ENCODE measurements at regions not wholly inside any gene's neighbourhood (a gene's known extent, or its start where the extent isn't known, plus 50 kb on each side); places are given as distances from the start of the nearest gene placed in this dataset.
"Not testable (repeated sequence)": the region's sequence is repeated elsewhere in the genome, so short reads cannot be mapped to it uniquely, and the experiment has no call there.

- no peak for DNase-seq
- intact Hi-C loops (cut with DNase I) = no loop called here
- ATAC-seq (ENCODE audit: poor library complexity) = no peak
Measured at GRCh38 chr11:97471480-97471879, 1081.7 kb downstream of the JRKL start.

DNA sequence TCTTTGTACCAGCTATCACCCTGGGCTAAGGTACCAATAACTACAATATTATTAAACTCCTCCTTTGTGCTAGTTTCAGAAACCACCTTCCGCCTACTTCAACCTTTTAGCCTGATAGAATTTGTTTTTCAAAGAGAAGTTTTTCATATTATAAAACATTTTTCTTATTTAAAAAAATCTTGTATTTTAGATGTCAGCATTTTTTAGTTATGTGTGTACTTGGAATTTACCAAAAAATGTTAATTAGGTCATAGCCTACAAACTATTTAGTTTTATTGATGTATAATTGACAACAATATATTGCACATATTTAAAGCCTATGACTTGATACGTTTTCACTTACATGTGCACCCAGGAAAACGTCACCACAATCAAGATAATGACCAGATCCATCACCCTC, 1097.6 kb downstream of the JRKL start:
- intact Hi-C loops (cut with DNase I) = no loop called here

GRCh38 chr11:97498891-97499290, 1109.1 kb downstream of the JRKL start:
- DNase-seq = no peak
- intact Hi-C loops (cut with DNase I) = no loop called here
- ATAC-seq (ENCODE audit: poor library complexity) = no peak

More for the DNA sequence above, 1097.6 kb downstream of the JRKL start:
- no peak for DNase-seq
- no peak for ATAC-seq (ENCODE audit: poor library complexity)

DNA sequence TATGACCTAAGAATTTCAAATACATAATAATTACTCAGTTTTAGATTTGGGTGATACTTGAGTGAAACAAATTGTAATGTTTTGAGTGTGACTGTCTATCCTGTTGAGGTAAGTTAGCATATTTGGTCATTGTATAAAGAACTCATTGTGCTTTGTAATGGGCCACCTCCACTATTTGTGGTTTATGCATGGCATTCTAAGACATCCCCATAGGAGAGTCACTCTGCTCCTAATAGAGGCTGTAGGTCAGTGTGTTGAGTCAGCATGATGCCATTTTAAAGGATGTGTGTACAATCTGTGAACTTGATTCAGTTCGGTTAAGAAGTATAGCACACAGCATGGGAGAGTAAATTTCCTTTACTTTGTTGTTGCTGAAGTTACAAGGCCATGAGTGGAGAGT, 1112.4 kb downstream of the JRKL start:
- no peak for ATAC-seq (ENCODE audit: poor library complexity)
- intact Hi-C loops (cut with DNase I) = no loop called here

DNA sequence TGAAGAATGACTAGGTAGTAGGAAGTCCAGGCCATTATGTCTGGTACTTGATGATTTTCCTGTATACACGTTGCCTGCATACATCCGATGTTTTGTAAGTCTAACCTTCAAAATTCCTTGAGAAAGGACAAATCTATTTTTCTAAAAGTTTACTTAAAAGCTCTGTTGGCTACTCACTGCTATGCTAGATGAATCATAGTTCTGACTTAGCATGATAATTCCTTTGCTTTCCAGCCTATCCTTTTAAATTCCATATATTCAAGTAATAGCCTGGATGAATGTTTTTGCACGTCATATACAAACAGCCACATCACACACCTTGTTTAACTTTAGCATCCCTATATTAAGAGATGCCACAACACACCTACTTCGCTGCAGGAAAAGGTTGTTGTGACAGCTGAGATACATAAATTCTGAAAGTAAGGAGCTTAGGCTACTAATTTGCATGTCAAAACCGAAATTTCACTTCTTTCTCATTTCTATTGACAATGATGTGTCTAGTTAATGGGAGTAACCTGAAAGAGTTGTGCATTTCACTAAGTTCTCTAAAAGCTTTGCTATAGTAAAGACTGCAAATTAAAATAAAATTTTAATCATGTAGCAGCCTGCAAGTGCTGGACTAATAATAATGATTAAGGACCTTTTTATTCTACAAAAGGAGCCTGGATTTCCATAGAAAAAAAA, 1116.4 kb downstream of the JRKL start:
- ATAC-seq (ENCODE audit: poor library complexity) = no peak
- intact Hi-C loops (cut with DNase I) = no loop called here
- no peak for DNase-seq

More for the DNA sequence above, 1112.4 kb downstream of the JRKL start:
- DNase-seq = no peak

DNA sequence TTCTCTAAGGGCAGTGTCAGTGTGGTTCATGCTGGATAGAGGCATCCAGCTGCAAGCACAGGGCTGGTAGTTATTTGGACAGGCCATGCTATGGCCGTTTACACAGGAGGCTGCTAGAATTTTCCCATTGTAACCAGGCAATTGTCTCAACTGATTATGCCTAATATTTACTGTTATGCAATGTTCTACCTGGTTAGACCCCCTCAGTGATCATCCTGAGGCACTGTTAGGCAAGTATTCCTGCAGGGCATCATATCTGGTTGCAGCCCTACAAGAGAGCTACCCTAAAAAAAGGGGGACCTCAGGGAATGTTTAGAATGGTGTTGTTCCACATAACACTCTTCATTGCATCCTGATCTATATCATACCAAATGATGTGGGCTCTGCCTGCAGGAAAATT, 1124.6 kb downstream of the JRKL start:
- ATAC-seq (ENCODE audit: poor library complexity) (no peak), DNase-seq (no peak)
- intact Hi-C loops (cut with DNase I) = no loop called here

DNA sequence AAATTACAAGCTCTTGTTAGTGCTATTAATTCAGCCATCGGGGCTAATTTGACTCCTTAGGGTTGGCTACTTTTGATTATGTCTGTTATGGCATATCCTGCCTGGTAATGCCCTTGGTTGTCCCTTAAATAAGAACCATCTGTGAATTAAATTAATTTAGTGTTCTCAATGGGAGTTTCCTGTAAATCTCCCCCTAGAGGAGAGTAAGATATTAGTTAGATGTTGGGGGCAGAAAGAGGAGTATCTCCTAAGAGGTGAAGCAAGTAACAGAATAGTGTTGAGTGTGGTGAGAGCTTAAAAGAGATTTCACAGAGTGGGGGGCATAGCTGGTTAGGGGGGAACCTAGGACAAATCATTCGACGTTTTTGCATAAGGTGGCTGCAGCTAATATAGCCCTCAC, 1126.9 kb downstream of the JRKL start:
- intact Hi-C loops (cut with DNase I) = no loop called here
- DNase-seq (no peak), ATAC-seq (ENCODE audit: poor library complexity) (no peak)

GRCh38 chr11:97525273-97525672, 1135.5 kb downstream of the JRKL start:
- DNase-seq (no peak), ATAC-seq (ENCODE audit: poor library complexity) (no peak)
- intact Hi-C loops (cut with DNase I) = no loop called here

- no peak for DNase-seq
- intact Hi-C loops (cut with DNase I) = no loop called here
- no peak for ATAC-seq (ENCODE audit: poor library complexity)
Measured at GRCh38 chr11:97537407-97538150, 1147.8 kb downstream of the JRKL start.

DNA sequence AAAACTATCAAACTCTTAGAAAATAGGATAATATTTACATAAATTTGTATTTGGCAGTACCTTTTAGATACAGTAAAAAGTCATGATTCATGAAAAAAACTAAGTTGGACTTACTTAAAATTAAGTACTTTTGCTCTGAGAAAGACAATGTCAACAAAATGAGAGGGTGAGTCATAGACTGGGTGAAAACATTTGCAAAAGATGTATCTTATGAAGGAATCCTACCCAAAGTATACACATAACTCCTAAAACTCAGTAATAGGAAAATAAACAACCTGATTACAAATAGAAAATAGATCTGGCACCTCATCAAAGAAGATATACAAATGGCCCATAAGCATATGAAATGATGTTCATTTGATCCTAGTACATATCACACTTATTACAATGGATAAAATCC, 1154.6 kb downstream of the JRKL start:
- intact Hi-C loops (cut with DNase I) = no loop called here
- DNase-seq (no peak), ATAC-seq (ENCODE audit: poor library complexity) (no peak)

DNA sequence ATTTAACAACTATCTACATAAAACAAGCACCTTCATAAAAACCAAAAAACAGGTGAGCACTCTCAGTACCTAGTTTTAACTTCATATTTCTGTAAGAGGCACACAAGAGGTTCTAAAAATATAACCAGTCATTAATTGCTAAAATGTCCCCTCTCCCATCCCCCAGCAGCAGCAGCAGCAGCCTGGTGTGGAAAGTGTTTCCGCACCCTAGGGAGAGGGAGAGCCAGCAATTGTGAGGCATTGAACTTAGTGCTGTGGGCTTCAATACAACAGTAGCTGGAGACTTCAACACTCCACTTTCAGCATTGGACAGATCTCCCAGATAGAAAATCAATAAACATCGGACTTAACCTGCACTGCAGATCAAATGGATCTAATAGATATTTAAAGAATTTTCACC, 1158.5 kb downstream of the JRKL start:
- DNase-seq = no peak
- intact Hi-C loops (cut with DNase I) = no loop called here
- ATAC-seq (ENCODE audit: poor library complexity) = no peak

- DNase-seq (no peak), ATAC-seq (ENCODE audit: poor library complexity) (no peak)
- intact Hi-C loops (cut with DNase I) = no loop called here
Measured at GRCh38 chr11:97557399-97557798, 1167.6 kb downstream of the JRKL start.

- no peak for DNase-seq
- ATAC-seq (ENCODE audit: poor library complexity) = no peak
- intact Hi-C loops (cut with DNase I) = no loop called here
Measured at GRCh38 chr11:97567801-97568200, 1178.0 kb downstream of the JRKL start.

- DNase-seq (no peak), ATAC-seq (ENCODE audit: poor library complexity) (no peak)
- intact Hi-C loops (cut with DNase I) = no loop called here
Measured at GRCh38 chr11:97570636-97571035, 1180.8 kb downstream of the JRKL start.

GRCh38 chr11:97573771-97574170, 1184.0 kb downstream of the JRKL start:
- DNase-seq; intact Hi-C loops (cut with DNase I); ATAC-seq (ENCODE audit: poor library complexity): not testable (repeated sequence)

GRCh38 chr11:97574976-97575665, 1185.3 kb downstream of the JRKL start:
- intact Hi-C loops (cut with DNase I) = no loop called here
- ATAC-seq (ENCODE audit: poor library complexity) = no peak
- no peak for DNase-seq

DNA sequence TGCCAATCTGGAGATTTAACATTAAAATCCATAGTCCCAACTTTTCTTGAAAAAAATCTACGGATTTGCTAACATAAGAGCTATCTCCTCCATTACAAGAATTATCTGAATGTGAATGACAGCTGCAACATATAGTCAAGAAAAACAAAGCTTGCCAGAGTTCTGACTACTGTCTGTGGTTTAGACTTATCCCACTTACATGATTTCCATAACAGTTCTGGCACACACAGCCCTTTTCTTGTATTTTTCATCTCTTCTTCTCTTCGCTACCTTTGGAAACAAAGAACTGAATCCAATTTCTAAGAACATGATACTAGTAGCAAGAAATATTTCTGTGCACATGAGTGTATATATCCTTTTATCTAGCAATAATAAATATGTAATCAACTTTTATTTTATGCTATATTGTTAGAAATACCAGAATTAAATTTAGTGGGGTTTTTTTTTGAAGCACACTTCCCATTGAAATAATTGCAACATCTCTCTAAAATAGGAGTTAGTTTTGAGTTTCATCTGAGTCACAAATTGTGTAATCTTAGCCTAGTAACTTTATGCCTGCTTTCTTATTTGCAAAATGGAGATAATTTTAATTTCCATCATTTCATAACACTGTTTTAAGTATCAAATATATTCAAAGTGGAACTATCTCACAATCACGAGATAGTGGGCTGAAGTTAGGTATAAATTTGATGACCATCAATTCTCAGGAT, 1217.6 kb downstream of the JRKL start:
- DNase-seq (no peak), ATAC-seq (ENCODE audit: poor library complexity) (no peak)
- intact Hi-C loops (cut with DNase I) = no loop called here

- no peak for DNase-seq
- no peak for ATAC-seq (ENCODE audit: poor library complexity)
- intact Hi-C loops (cut with DNase I) = no loop called here
Measured at GRCh38 chr11:97610000-97610399, 1220.2 kb downstream of the JRKL start.

DNA sequence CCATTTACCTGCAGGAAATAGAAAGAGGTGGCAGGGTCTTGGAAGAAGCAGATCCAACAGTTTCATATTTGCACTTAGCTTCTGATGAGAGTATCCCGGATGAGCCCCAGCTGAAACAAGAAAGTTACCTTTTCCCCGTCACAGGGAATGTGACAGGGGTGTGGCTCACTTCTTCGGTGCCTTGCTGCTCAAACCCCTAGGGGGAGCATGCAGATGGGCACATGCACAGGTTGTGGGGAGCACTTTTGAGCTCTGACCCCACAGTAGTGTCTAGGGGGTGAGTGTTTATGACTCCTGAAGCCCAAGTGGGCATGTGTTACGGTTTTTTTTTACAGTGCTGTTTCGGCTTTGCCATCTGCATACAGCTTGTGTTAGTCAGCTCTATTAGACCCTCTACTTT, 1221.0 kb downstream of the JRKL start:
- ATAC-seq (ENCODE audit: poor library complexity) (no peak), DNase-seq (no peak)
- intact Hi-C loops (cut with DNase I) = no loop called here

Measured in Right ventricle myocardium superior (tissue), 1 donor.